Epithelial cell of esophagus (primary cell): ENCODE measurements at regions not wholly inside any gene's neighbourhood (a gene's known extent, or its start where the extent isn't known, plus 50 kb on each side); places are given as distances from the start of the nearest gene placed in this dataset.
A peak's percentile ranks its signal among the peaks of the same experiment; 100 is the strongest.

ENCODE experiments used
- DNase-seq: peaks from one replicate; pipeline ENCODE4 v3.0.0; 2010; ENCODE audit warnings: low read depth
- H3K4me3 ChIP-seq: 2 replicates; pipeline ENCODE4 v1.5.1; 2011; ENCODE audit warnings: mild to moderate bottlenecking, low read length, control low read depth
- TF ChIP-seq, protein P1 (sequence below): IDR thresholded peaks from 2 replicates; pipeline ENCODE4 v1.5.1; 2011; ENCODE audit warnings: low read depth, mild to moderate bottlenecking, low read length, control low read depth, inconsistent platforms; ENCODE audit not compliant: insufficient read depth; ENCODE audit errors: missing control alignments

DNA sequence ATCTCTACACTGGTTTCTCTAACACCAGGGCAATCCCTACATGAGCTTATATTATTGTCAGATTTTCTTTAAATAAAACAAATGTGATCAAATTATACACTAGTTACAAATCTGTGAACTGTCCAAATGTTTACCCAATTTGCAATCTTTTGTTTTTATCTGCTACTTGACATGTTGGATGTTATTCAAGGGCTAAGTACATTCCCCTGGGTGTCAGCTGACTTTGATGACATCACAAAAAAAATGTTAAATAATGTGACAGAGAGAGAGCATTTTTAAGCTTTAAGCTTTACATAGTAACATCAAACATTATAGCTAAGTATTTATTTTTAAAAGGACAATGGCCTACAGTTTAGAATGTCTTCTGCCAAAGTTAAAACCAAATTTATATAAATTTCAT, 431.3 kb upstream of the PKN2 start:
- TF ChIP-seq, protein P1, sequence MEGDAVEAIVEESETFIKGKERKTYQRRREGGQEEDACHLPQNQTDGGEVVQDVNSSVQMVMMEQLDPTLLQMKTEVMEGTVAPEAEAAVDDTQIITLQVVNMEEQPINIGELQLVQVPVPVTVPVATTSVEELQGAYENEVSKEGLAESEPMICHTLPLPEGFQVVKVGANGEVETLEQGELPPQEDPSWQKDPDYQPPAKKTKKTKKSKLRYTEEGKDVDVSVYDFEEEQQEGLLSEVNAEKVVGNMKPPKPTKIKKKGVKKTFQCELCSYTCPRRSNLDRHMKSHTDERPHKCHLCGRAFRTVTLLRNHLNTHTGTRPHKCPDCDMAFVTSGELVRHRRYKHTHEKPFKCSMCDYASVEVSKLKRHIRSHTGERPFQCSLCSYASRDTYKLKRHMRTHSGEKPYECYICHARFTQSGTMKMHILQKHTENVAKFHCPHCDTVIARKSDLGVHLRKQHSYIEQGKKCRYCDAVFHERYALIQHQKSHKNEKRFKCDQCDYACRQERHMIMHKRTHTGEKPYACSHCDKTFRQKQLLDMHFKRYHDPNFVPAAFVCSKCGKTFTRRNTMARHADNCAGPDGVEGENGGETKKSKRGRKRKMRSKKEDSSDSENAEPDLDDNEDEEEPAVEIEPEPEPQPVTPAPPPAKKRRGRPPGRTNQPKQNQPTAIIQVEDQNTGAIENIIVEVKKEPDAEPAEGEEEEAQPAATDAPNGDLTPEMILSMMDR, result no peak
- no peak overlapping the region for H3K4me3 ChIP-seq
- no peak for DNase-seq

DNA sequence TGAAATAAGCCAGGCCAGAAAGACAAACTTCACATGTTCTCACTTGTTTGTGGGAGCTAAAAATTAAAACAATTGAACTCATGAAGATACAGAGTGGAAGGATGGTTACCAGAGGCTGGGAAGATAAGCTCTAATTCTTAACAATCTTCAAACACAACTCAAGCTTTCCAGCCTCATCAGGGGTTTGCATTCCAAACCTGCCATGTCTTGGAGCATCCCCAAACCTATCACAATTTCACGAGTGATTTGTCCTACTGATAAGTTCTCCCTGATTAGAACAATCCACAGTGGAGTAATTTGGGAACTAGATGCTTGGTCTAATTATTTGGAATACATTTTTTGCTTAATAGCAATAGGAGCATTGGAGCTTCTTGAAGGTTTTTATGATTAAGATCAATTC, 418.5 kb upstream of the PKN2 start:
- H3K4me3 ChIP-seq, result no peak overlapping the region
- TF ChIP-seq, protein P1, result no peak
- no peak for DNase-seq

DNA sequence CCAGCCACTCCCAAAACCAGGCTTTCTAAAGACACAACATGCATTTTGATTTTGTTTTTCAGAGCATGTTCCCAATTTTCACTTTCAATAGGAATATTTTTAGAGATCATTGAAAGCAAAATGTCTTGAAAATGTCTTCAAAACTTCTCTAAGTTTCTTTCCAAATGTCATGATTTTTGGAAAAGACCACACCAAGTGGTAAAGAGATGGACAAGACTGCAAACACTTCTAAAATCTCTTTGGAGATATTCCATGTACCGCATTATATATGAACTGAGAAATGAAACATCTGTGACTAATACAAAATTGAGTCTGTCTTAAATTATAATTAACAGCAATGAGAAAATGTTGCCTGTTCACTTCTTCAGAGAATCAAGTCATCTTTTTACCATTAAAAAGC, 418.0 kb upstream of the PKN2 start:
- TF ChIP-seq, protein P1, result no peak

DNA sequence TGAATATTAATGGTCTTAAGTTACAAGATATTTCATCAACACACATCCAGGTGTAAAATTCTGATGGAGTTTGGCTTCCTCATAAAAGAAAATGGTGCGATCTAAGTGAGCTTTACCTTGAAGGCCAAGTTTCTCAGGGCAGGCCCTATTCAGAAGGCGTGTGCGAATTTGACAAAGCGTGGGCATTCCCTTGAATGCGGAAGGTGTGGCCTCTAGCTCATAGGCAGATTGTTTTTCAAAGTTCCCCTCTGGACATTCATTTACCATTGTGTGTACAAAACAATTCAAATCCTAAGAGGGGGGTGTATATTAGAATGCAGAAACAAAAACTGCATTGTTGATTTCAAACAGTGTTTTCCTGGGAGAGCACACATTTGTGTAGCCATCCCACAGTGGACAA, 411.9 kb upstream of the PKN2 start:
- no peak for DNase-seq
- TF ChIP-seq, protein P1, result no peak
- no peak overlapping the region for H3K4me3 ChIP-seq

More for the DNA sequence above, 418.0 kb upstream of the PKN2 start:
- H3K4me3 ChIP-seq, result no peak overlapping the region
- no peak for DNase-seq

DNA sequence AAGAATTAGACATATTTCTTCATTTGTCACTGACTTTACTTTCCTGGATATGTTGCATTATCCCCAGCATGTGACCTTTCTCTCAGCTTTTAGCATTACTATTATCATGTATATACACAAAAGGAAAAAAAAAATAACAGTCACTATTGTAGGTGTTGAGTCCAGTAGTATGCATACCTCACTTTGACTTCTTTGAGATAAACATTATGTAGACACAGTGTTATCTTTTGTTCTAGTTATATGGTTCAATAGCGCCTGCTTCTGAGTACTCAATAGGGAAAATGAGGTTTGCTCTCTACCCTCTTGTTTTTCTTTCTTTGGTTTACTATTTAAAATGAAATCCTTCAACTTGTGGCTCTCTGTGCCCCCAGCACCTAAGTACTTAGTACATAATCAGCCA, 409.6 kb upstream of the PKN2 start:
- no peak for DNase-seq
- H3K4me3 ChIP-seq, result no peak overlapping the region
- TF ChIP-seq, protein P1, result no peak

DNA sequence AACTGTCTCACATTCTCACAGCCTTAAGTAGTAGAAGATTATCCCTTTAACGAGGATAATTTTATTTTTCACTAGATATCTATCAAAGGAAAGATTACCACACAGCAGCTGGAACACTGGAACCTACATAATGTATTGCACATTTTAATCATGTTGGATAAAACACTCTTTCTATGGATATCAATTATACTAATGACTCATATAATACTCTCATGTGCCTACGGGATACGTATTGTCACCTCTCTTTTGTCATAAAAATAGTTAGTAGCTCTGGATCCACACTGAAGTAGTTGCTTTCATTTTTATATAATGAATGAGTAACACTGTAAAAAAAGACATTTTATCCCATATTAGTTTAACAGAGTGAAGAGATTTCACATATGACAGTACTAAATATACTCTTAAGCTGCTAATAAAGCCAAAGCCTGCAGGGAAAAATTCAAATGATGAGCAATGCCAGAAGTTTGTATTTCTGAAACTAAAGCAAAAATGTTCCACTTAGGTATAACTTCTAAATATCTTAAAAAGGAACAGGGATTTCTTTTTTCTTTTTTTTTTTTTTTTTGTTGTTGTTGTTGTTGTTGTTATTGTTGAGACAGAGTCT, 408.7 kb upstream of the PKN2 start:
- DNase-seq, result no peak
- H3K4me3 ChIP-seq, result no peak overlapping the region
- TF ChIP-seq, protein P1, result no peak

DNA sequence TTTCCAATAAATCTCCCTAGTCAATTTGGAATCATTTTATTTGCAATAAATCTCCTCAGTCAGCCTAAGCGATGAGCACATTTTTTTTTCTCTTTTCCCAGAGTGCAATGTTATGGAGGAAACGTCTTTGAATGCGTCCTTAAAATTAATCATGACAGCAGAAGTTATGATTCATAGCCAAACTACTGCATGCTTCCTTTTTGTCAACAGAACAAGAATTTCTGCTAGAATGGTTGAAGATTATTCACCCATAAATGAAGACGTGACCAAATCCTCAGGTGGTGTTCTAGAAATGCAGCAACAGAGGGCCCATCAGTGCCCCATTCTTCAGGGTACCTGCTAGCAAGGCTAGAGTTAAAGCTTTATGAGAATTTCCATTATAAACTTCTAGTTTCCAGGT, 407.9 kb upstream of the PKN2 start:
- TF ChIP-seq, protein P1, result no peak
- H3K4me3 ChIP-seq, result no peak overlapping the region
- peak; percentile 66 for DNase-seq
